GM23338 (cell line): ENCODE measurements at regions not wholly inside any gene's neighbourhood (a gene's known extent, or its start where the extent isn't known, plus 50 kb on each side); places are given as distances from the start of the nearest gene placed in this dataset.

Experiments used
- ATAC-seq: fragments of 200-7000 bp; cut with Tn5 transposase; 3 replicates; pipeline ENCODE4 v1.9.1; 2020
- DNase-seq: peaks from one replicate; pipeline ENCODE4 v3.0.0-alpha.2; 2015; ENCODE audit warnings: low spot score
- H2AFZ ChIP-seq: fragments of 200-600 bp; sonication (generic); 2 replicates; pipeline ENCODE4 v1.8.0; 2016; ENCODE audit warnings: antibody characterized with exemption, mild to moderate bottlenecking, moderate library complexity
- H3F3A ChIP-seq: fragments of 200-600 bp; sonication (generic); replicated peaks from 2 replicates; pipeline ENCODE4 v1.8.0; 2017; ENCODE audit warnings: antibody characterized with exemption, mixed run types, low read depth
- H3K27ac ChIP-seq: fragments of 200-600 bp; sonication (generic); 2 replicates; pipeline ENCODE4 v1.6.1; 2016; ENCODE audit warnings: low read depth
- H3K27me3 ChIP-seq: fragments of 200-600 bp; sonication (generic); 2 replicates; pipeline ENCODE4 v1.8.0; 2016; ENCODE audit warnings: mild to moderate bottlenecking, mixed run types, moderate library complexity; ENCODE audit not compliant: insufficient read depth
- H3K36me3 ChIP-seq: fragments of 200-600 bp; sonication (generic); 2 replicates; pipeline ENCODE4 v1.8.0; 2016; ENCODE audit warnings: mild to moderate bottlenecking; ENCODE audit not compliant: insufficient read depth
- H3K4me1 ChIP-seq: fragments of 200-600 bp; sonication (generic); 2 replicates; pipeline ENCODE4 v1.8.0; 2016; ENCODE audit warnings: mild to moderate bottlenecking, moderate library complexity; ENCODE audit not compliant: insufficient read depth
- H3K4me2 ChIP-seq: fragments of 200-600 bp; sonication (generic); 2 replicates; pipeline ENCODE4 v1.7.1; 2017; ENCODE audit warnings: mixed run types
- H3K4me3 ChIP-seq: fragments of 200-600 bp; sonication (generic); 2 replicates; pipeline ENCODE4 v1.6.1; 2016; ENCODE audit warnings: mixed run types
- H3K79me2 ChIP-seq: fragments of 200-600 bp; sonication (generic); replicated peaks from 2 replicates; pipeline ENCODE4 v1.8.0; 2017; ENCODE audit warnings: mild to moderate bottlenecking; ENCODE audit not compliant: insufficient read depth
- H3K9me2 ChIP-seq: fragments of 200-600 bp; sonication (generic); 2 replicates; pipeline ENCODE4 v1.8.0; 2017; ENCODE audit not compliant: insufficient read depth
- H4K20me1 ChIP-seq: fragments of 200-600 bp; sonication (generic); replicated peaks from 2 replicates; pipeline ENCODE4 v1.8.0; 2017; ENCODE audit warnings: mild to moderate bottlenecking; ENCODE audit not compliant: insufficient read depth
- H3K27ac Mint-ChIP-seq: 2 replicates; pipeline ENCODE4 v1.8.0; 2020; ENCODE audit warnings: inconsistent platforms, mild to moderate bottlenecking, moderate library complexity, mixed read lengths
- H3K27me3 Mint-ChIP-seq: 3 replicates; pipeline ENCODE4 v1.8.0; 2022; ENCODE audit warnings: low read depth, mild to moderate bottlenecking, moderate library complexity, mixed read lengths, inconsistent platforms; ENCODE audit not compliant: insufficient read depth, poor library complexity
- H3K36me3 Mint-ChIP-seq: 3 replicates; pipeline ENCODE4 v1.8.0; 2021; ENCODE audit warnings: low read depth, mild to moderate bottlenecking, inconsistent platforms, moderate library complexity, mixed read lengths
- H3K4me1 Mint-ChIP-seq: 3 replicates; pipeline ENCODE4 v1.8.0; 2020; ENCODE audit warnings: mild to moderate bottlenecking, inconsistent platforms, mixed read lengths
- H3K4me3 Mint-ChIP-seq: 3 replicates; pipeline ENCODE4 v1.8.0; 2021; ENCODE audit warnings: moderate library complexity, mild to moderate bottlenecking, inconsistent platforms, mixed read lengths
- H3K9me3 Mint-ChIP-seq: 3 replicates; pipeline ENCODE4 v1.8.0; 2020; ENCODE audit warnings: moderate library complexity, mild to moderate bottlenecking, inconsistent platforms, mixed read lengths
- CREB1 ChIP-seq: fragments of 250-450 bp; sonication (Bioruptor Pico); IDR thresholded peaks from 2 replicates; pipeline ENCODE4 v1.5.0; 2020; ENCODE audit warnings: low read depth, mild to moderate bottlenecking, moderate library complexity
- EZH2 ChIP-seq: fragments of 200-600 bp; sonication (generic); IDR thresholded peaks from one replicate; pipeline ENCODE4 v1.8.0; 2017; ENCODE audit warnings: antibody characterized with exemption, mild to moderate bottlenecking, low read depth; ENCODE audit not compliant: unreplicated experiment
- EZH2phosphoT487 ChIP-seq: fragments of 200-600 bp; sonication (generic); IDR thresholded peaks from one replicate; pipeline ENCODE4 v1.8.1; 2018; ENCODE audit warnings: antibody characterized with exemption; ENCODE audit not compliant: unreplicated experiment
- JUNB ChIP-seq: IDR thresholded peaks from one replicate; pipeline ENCODE4 v1.6.1; 2016; ENCODE audit warnings: antibody characterized with exemption; ENCODE audit not compliant: unreplicated experiment
- NANOG ChIP-seq: IDR thresholded peaks from 2 replicates; pipeline ENCODE4 v1.6.1; 2016; ENCODE audit warnings: antibody characterized with exemption, borderline replicate concordance
- POLR2AphosphoS5 ChIP-seq: IDR thresholded peaks from 2 replicates; pipeline ENCODE4 v1.6.1; 2016; ENCODE audit warnings: antibody characterized with exemption, low read depth
- STAT1 ChIP-seq: IDR thresholded peaks from one replicate; pipeline ENCODE4 v1.6.1; 2016; ENCODE audit warnings: antibody characterized with exemption; ENCODE audit not compliant: unreplicated experiment
- ZNF114 ChIP-seq: fragments of 250-450 bp; sonication (Bioruptor Pico); IDR thresholded peaks from 2 replicates; pipeline ENCODE4 v1.5.0; 2020; ENCODE audit warnings: mild to moderate bottlenecking, moderate library complexity
- ZNF331 ChIP-seq: fragments of 250-450 bp; sonication (Bioruptor Pico); IDR thresholded peaks from 2 replicates; pipeline ENCODE4 v1.5.0; 2020; ENCODE audit warnings: low read depth, mild to moderate bottlenecking, moderate library complexity
- TF ChIP-seq, protein P1 (sequence below): IDR thresholded peaks from 2 replicates; pipeline ENCODE4 v1.6.1; 2016; ENCODE audit warnings: antibody characterized with exemption
- TF ChIP-seq, protein P2 (sequence below), 2 experiments: fragments of 200-600 bp in 1 of 2; sonication (generic) in 1 of 2; conservative IDR thresholded peaks; 2 replicates each; pipeline versions ENCODE4 v1.5.1 to v1.6.1; 2016 to 2017; ENCODE audit warnings: antibody characterized with exemption in 2 of 2, low read depth in 2 of 2, mild to moderate bottlenecking in 2 of 2, moderate library complexity in 1 of 2
- TF ChIP-seq, protein P3 (sequence below): fragments of 250-450 bp; sonication (Bioruptor Pico); IDR thresholded peaks from 2 replicates; pipeline ENCODE4 v1.5.0; 2020; ENCODE audit warnings: mild to moderate bottlenecking, moderate library complexity
- TF ChIP-seq, protein P4 (sequence below): IDR thresholded peaks from one replicate; pipeline ENCODE4 v1.6.1; 2018; ENCODE audit warnings: antibody characterized with exemption; ENCODE audit not compliant: unreplicated experiment

DNA sequence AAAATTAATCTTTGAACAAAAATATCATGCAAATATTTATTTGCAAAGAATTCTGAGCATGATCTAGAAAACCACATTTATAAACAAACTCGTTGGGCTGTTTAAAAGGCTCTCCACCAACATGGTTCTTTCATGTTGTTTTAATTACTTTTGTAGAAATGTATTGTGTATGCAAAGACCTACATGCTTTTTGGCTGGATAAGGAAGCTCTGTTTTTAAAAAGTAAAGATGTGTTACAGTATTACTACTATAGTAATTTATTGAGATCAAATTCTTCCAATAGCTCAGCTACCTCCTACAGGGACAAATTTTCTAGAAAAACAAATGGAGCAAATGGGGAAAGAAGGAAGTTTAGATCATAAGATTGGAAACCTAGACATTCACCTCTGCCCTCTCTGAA lies 177.5 kb upstream of the TTC29 start:
- no peaks in the 10 kb centered on the region for H3K4me1 ChIP-seq
- Mint-ChIP-seq H3K27ac (no peak overlapping the region), H3K27me3 (no peaks in the 10 kb centered on the region), H3K9me3 (no peaks in the 10 kb centered on the region; the same call in 2 of the 3 replicates), H3K4me3 (no peak overlapping the region), H3K36me3 (no peaks in the 10 kb centered on the region), H3K4me1 (peaks cover 7% of the 10 kb centered on the region; the same call in 1 of the 3 replicates)
- H3K4me3 ChIP-seq: no peak overlapping the region
- H3K79me2 ChIP-seq: no peaks in the 10 kb centered on the region
- peaks cover 4% of the 10 kb centered on the region; the same call in 1 of the 2 replicates for H3K9me2 ChIP-seq
- TF ChIP-seq, protein P1, sequence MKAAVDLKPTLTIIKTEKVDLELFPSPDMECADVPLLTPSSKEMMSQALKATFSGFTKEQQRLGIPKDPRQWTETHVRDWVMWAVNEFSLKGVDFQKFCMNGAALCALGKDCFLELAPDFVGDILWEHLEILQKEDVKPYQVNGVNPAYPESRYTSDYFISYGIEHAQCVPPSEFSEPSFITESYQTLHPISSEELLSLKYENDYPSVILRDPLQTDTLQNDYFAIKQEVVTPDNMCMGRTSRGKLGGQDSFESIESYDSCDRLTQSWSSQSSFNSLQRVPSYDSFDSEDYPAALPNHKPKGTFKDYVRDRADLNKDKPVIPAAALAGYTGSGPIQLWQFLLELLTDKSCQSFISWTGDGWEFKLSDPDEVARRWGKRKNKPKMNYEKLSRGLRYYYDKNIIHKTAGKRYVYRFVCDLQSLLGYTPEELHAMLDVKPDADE: no peak
- TF ChIP-seq NANOG (no peak), ZNF114 (no peak), EZH2 (no peak), STAT1 (no peak), JUNB (no peak), EZH2phosphoT487 (no peak), ZNF331 (CRISPR knock-in tag) (no peak), POLR2AphosphoS5 (no peak), CREB1 (CRISPR knock-in tag) (no peak)
- TF ChIP-seq, protein P2, sequence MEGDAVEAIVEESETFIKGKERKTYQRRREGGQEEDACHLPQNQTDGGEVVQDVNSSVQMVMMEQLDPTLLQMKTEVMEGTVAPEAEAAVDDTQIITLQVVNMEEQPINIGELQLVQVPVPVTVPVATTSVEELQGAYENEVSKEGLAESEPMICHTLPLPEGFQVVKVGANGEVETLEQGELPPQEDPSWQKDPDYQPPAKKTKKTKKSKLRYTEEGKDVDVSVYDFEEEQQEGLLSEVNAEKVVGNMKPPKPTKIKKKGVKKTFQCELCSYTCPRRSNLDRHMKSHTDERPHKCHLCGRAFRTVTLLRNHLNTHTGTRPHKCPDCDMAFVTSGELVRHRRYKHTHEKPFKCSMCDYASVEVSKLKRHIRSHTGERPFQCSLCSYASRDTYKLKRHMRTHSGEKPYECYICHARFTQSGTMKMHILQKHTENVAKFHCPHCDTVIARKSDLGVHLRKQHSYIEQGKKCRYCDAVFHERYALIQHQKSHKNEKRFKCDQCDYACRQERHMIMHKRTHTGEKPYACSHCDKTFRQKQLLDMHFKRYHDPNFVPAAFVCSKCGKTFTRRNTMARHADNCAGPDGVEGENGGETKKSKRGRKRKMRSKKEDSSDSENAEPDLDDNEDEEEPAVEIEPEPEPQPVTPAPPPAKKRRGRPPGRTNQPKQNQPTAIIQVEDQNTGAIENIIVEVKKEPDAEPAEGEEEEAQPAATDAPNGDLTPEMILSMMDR (conservative IDR thresholded peaks at IDR 0.05; ENCODE audit: low read depth in 2 of 2): no peak
- TF ChIP-seq, protein P3, sequence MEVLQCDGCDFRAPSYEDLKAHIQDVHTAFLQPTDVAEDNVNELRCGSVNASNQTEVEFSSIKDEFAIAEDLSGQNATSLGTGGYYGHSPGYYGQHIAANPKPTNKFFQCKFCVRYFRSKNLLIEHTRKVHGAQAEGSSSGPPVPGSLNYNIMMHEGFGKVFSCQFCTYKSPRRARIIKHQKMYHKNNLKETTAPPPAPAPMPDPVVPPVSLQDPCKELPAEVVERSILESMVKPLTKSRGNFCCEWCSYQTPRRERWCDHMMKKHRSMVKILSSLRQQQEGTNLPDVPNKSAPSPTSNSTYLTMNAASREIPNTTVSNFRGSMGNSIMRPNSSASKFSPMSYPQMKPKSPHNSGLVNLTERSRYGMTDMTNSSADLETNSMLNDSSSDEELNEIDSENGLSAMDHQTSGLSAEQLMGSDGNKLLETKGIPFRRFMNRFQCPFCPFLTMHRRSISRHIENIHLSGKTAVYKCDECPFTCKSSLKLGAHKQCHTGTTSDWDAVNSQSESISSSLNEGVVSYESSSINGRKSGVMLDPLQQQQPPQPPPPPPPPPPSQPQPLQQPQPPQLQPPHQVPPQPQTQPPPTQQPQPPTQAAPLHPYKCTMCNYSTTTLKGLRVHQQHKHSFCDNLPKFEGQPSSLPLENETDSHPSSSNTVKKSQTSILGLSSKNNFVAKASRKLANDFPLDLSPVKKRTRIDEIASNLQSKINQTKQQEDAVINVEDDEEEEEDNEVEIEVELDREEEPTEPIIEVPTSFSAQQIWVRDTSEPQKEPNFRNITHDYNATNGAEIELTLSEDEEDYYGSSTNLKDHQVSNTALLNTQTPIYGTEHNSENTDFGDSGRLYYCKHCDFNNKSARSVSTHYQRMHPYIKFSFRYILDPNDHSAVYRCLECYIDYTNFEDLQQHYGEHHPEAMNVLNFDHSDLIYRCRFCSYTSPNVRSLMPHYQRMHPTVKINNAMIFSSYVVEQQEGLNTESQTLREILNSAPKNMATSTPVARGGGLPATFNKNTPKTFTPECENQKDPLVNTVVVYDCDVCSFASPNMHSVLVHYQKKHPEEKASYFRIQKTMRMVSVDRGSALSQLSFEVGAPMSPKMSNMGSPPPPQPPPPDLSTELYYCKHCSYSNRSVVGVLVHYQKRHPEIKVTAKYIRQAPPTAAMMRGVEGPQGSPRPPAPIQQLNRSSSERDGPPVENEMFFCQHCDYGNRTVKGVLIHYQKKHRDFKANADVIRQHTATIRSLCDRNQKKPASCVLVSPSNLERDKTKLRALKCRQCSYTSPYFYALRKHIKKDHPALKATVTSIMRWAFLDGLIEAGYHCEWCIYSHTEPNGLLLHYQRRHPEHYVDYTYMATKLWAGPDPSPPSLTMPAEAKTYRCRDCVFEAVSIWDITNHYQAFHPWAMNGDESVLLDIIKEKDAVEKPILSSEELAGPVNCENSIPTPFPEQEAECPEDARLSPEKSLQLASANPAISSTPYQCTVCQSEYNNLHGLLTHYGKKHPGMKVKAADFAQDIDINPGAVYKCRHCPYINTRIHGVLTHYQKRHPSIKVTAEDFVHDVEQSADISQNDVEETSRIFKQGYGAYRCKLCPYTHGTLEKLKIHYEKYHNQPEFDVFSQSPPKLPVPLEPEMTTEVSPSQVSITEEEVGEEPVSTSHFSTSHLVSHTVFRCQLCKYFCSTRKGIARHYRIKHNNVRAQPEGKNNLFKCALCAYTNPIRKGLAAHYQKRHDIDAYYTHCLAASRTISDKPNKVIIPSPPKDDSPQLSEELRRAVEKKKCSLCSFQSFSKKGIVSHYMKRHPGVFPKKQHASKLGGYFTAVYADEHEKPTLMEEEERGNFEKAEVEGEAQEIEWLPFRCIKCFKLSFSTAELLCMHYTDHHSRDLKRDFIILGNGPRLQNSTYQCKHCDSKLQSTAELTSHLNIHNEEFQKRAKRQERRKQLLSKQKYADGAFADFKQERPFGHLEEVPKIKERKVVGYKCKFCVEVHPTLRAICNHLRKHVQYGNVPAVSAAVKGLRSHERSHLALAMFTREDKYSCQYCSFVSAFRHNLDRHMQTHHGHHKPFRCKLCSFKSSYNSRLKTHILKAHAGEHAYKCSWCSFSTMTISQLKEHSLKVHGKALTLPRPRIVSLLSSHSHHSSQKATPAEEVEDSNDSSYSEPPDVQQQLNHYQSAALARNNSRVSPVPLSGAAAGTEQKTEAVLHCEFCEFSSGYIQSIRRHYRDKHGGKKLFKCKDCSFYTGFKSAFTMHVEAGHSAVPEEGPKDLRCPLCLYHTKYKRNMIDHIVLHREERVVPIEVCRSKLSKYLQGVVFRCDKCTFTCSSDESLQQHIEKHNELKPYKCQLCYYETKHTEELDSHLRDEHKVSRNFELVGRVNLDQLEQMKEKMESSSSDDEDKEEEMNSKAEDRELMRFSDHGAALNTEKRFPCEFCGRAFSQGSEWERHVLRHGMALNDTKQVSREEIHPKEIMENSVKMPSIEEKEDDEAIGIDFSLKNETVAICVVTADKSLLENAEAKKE (CRISPR knock-in tag): no peak
- TF ChIP-seq, protein P4, sequence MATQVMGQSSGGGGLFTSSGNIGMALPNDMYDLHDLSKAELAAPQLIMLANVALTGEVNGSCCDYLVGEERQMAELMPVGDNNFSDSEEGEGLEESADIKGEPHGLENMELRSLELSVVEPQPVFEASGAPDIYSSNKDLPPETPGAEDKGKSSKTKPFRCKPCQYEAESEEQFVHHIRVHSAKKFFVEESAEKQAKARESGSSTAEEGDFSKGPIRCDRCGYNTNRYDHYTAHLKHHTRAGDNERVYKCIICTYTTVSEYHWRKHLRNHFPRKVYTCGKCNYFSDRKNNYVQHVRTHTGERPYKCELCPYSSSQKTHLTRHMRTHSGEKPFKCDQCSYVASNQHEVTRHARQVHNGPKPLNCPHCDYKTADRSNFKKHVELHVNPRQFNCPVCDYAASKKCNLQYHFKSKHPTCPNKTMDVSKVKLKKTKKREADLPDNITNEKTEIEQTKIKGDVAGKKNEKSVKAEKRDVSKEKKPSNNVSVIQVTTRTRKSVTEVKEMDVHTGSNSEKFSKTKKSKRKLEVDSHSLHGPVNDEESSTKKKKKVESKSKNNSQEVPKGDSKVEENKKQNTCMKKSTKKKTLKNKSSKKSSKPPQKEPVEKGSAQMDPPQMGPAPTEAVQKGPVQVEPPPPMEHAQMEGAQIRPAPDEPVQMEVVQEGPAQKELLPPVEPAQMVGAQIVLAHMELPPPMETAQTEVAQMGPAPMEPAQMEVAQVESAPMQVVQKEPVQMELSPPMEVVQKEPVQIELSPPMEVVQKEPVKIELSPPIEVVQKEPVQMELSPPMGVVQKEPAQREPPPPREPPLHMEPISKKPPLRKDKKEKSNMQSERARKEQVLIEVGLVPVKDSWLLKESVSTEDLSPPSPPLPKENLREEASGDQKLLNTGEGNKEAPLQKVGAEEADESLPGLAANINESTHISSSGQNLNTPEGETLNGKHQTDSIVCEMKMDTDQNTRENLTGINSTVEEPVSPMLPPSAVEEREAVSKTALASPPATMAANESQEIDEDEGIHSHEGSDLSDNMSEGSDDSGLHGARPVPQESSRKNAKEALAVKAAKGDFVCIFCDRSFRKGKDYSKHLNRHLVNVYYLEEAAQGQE: no peak
- H2AFZ ChIP-seq: no peak overlapping the region
- ATAC-seq: no peak
- no peaks in the 10 kb centered on the region for H3K27me3 ChIP-seq
- H3F3A ChIP-seq: no peaks in the 10 kb centered on the region
- H3K36me3 ChIP-seq: no peaks in the 10 kb centered on the region
- H3K4me2 ChIP-seq: no peak overlapping the region
- no peaks in the 10 kb centered on the region for H4K20me1 ChIP-seq
- H3K27ac ChIP-seq: no peak overlapping the region
- DNase-seq: no peak
